ENCODE measurements at regions not wholly inside any gene's neighbourhood (a gene's known extent, or its start where the extent isn't known, plus 50 kb on each side); places are given as distances from the start of the nearest gene placed in this dataset.

DNA sequence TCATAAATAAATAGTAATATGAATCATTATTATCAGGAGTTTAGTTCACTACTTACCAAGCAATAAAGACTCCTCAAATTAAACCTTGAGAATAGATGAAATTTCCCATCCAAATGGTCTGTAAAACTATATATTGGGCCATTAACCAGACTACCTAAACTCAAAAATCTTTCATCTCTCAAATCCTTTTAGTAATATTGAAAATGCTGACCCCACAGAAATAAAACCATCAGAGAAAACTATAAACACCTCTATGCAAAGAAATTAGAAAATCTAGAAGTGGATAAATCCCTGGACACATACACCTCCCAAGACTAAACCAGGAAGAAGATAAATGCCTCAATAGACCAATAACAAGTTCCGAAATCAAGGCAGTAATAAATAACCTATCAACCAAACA, 723.2 kb downstream of the TLE4 start:
- no peak for DNase-seq

DNA sequence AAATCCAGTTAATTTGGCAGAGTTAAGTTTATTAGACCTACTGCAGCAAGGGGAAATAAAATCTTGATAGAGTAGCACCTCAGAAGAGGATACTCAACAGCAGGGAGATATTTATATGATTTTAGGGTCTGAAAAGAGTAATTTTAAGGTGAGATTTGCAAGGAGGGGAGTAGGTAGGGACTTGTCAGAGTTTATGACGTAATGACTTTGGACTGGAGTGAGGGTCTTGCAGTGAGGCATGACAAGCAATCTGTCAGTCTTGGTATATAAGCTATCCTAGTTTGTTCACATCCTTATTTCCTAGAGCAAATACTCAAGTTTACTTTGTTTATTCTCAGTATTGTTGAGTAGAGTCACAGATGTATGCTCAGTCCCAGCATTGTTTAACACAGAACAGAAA, 722.6 kb downstream of the TLE4 start:
- no peak for DNase-seq

DNA sequence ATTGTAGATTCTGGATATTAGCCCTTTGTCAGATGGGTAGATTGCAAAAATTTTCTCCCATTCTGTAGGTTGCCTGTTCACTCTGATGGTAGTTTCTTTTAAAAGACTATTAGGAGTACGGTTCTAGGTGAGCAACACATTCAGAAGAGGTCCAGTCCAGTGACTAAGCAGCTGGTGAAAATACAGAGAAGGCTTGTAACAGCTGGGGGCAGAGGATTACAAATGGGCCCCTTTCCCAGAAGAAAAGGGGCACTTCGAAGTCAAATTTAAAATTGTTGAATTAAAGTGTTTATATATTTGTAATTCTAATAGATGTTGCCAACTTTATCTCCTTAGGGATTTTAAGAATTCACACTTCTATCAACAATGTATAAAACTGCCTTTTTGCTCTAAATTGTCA, 720.5 kb downstream of the TLE4 start:
- DNase-seq = no peak

DNA sequence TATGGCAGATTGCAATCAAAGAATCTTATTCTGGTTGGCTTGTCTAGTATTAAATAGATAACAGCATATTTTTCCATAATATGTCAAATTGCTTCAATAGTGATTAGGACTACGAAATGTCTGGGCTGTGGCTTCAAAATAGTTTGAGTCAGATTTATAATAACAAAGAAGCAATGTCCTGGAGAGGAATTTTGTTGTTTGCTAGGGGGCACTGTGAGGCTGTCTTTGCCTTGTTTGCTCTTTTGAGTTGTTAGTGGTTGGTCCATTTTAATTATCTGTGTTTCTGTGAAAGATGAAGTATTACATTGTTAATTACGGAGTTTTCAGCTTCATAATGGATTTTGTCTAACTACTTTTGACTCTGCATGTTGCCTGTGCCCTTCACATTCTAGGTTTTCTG, 713.6 kb downstream of the TLE4 start:
- no peak for DNase-seq

DNA sequence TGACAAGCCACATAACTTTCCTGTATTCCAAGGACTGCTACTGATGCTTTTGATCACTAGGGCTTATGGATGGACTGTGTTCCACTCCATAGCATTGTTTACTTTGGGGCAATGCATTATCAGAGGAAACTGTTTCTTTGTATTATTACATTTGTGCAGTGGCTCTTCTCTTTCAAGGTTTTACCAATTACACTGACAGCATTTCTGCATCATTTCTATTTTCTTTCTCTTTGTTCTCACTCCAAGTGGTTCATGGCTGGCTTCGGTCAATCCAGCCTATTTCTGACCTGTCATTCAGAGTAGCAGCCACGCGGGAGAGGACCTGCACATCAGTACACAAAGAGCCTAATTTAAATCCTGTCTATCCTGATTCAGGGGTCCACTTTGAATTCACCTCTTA, 711.0 kb downstream of the TLE4 start:
- no peak for DNase-seq

DNA sequence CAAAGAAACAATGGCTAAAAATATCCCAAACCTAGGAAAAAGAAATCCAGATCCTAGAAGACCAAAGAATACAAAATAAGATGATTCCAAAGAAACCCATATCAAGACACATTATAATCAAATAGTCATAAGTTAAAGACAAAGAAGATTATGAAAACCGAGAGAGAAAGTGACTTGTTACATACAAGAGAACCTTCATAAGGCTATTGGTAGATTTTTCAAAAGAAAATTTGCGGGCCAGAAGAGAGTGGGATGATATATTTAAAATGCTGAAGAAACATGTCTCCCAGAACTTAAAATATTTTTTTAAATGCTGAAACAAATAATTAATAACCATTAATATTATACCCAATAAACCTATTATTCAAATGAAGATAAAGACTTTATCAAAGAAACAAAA, 687.3 kb downstream of the TLE4 start:
- DNase-seq = no peak

DNA sequence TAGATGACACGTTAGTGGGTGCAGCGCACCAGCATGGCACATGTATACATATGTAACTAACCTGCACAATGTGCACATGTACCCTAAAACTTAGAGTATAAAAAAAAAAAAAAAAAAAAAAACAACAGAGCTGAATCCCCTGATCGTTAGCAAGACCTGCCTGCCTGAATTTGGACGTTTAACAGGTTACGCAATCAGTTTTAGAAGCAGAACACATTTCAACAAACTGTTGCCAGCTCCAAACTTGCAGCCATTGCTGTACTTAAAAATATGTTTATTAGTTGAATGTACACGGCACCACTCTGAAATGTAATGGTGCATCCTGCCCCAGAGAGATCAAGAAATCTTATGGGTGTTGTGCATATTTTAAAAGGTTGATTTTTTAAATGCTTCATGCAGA, 680.0 kb downstream of the TLE4 start:
- no peak for DNase-seq

DNA sequence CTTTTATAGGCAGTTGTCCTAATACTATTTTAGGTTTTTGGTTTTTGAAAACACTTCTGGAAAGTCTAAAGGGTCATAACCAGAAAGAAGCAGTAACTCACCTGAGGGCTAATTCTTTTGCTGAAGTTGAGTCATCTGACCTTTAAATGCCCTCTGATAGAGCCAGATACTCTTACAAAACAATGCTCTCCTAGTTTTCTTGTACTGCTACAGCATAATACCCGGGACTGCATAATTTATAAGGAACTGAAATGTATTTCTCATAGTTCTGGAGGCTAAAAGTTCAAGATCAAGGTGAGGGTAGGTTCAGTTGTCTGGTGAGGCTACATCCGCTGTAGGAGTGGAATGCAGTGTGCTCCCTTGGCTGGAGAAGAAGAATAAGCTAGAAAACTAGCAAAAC, 670.3 kb downstream of the TLE4 start:
- no peak for DNase-seq

DNA sequence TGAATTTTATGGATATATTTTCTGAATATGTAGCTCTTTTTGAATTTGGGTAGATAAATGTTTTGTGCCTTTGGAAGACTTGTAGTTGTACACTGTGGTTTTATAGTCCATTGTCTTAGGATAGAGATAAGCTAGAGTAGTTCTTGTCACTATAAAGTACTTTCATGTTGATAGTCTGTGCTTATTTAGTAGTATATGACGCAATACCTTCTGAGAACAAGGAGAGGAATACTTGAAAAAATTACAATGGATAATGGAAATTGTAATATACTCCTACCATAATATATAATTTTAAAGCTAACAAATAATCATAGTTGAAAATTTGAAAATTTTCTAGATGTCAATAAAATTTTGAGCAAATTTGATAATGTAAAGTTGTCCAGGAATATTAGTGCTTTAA, 664.0 kb downstream of the TLE4 start:
- DNase-seq = no peak

DNA sequence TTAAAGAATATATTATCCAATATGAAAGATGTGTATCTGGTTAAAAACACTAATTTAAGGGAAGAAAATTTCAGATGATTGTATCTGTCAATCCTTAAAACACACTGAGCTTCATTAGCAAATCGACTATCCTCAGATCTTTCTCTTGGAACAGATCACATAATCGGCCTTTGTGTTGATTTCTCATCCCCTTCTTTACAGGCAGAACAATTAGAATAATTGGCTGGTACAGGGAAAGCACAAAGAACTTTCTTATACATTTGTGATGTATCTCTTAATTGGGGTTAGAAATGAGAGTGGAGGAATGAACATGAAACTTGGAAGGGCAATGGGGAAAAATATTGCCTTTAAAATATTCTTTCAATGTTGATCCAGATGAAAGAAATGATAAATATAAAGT, 662.1 kb downstream of the TLE4 start:
- DNase-seq = no peak

DNA sequence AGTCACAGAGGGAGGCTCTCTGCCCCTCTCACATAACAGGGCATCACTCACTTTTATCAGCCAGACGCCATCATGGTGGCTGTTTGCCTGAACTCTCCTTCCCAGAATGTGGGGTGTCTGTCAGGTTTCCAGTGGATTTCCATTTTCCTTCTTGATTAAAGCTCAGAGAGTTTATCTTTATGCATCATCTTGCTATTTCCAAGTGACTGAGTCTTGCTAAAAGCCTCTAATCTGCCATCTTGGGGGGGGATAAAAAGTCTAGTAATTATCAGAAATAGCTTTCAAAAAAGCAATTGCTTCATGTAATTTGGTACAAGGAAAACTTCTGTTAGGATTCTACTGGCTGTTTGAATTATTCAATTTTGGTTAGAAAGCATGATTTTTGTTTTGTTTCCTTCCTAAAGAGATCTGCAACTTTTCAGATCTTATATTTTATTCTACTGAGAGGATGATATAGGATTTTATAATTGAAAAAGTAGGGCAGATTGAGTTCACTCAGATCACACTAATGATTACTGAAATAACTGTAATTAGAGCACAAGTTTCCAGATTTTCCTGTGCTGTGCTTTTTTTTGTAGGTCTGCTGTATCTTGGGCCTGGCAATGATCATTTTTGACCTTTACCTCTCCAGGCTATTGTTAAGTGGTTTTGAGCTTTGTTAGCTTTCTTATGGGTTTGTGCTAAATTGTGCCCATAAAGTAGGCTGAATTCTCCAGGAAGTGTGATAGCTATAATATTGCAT, 661.5 kb downstream of the TLE4 start:
- no peak for DNase-seq

DNA sequence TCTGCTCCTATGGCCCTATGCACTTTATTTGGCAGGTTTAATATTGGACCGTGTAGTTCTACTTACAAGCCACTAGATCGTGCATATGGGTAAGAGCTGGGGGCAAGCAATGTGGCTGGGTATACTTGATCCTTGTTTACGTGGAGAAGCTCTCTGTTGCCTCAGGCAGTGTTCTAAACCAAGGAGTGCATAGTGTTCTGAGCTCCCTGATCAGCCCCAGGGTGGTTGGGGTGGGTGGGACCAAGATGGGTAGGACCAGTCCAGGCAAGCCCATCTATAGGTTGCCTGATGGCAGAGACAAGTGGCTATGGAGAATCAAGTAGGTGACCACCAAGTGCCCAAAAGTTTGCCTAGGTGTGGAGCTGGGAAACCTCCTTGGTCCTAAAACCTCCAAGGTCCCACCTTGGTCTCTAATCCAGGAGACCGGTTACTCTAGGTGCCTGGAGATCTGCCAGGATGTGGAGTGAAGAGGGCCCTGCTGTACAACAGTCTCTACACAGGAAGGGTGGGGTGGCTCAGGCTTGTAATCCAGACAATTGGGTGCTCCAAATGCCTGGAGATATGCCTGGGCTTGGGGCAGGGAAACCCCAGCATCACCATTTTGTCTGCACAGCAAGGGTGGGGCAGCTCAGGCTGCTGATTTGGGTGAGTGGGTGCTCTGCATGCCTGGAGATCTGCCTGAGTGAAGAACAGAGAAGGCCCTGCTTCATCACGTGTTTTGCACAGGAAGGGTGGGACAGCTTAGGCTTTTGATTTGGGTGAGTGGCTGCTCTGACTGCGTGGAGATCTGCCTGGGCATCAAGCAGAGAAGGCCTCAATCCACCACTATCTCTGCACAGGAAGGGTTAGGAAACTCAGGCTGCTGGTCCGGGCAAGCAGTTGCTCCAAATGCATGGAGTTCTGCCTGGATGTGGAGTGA, 659.8 kb downstream of the TLE4 start:
- DNase-seq = no peak

DNA sequence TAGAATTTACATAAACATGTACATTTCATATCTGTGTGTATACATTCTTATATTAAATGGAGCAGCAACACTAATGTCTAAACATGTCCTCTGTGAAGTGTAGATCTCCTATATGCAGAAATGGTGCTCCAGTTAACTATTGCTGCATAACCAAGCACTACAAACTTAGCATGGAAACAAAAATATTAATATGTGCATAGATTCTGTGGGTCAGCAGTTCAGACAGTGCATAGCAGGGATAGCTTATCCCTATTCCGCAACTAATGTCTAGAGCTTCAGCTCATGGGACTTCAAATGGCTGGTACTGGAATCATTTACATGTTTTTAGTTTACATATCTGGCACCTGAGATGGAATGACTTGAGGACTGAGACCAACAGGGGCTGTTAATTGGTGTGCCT, 652.1 kb downstream of the TLE4 start:
- DNase-seq = no peak

DNA sequence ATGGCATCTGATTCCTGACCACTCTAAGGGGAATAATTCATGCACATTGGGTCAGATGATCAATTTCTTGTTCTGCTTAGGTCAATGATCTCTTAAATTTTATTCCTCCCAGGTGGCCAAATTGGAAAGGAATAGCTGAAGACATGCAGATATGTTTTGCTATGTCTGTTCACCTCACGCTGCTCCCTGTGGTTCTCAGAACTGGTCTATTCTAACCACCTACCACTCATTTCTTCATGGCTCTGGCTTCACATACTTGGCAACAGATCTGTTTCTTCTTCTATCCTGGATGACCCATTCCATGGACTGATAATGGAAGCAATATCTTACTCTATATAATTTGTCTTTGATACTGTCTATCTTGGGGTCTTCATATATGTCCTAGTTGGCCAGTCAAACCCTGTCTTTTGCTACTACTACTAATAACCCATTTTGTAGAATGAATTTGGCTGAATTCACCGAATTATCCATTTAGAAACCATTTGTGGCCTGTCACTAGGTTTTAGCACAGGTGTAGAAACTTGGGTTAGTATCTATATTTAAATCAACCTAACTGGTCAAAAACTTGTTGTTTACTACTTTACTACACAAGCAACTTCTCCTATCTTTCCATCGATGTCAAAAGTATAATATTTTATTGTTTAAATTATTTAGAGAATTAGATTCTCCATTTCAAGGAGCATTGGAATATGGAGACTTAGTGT, 650.9 kb downstream of the TLE4 start:
- no peak for DNase-seq

DNA sequence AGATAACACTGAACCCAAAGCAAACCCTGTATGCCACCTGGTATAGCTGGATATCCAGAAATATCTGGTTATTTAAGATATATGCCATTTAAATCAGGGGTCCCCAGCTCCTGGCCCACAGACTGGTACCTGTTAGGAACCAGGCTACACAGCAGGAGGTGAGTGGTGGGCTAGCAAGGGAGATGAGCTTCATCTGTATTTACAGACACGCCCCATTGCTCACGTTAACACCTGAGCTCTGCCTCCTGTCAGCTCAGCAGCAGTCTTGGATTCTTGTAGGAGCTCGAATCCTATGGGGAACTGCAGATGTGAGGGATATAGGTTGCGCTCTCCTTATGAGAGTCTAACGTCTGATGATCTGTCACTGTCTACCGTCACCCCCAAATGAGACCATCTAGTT, 646.6 kb downstream of the TLE4 start:
- DNase-seq = no peak

DNA sequence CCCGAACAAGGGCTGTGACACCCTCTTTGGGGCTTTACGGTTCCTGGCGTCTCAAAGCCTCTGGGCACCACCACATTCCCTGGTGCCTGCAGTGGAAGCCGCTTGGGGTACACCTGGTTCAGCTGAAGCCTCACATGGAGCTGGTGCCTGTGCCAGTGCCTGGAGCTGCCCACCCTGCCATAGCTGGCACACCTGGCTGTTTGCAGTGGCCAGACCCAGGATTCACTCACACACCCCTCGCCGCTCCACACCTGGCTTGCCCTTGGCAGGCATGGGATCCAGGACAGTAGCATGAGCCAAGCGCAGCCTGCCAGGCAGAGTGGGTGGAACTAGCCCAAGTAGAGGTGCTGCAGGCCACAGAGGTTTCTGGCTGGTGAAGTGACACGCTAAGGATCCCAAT, 641.8 kb downstream of the TLE4 start:
- no peak for DNase-seq

DNA sequence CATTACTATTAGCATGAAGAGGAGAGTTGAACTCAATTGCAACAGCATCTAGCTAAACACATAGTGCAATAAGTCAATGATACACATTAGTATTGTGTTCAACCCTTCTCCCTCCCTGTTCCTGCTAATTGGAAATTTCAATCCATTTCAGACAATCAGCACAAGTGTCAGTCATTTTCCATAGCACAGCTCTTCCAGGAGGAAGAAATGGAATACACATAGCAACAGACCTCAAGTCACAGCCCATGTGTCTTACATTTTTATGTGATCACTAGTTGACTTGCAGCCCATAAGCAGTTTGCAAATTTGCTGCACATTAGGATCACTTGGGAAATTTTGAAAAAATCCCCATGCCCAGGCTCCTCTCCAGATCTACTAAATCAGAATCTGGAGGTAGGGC, 636.9 kb downstream of the TLE4 start:
- DNase-seq = no peak

DNA sequence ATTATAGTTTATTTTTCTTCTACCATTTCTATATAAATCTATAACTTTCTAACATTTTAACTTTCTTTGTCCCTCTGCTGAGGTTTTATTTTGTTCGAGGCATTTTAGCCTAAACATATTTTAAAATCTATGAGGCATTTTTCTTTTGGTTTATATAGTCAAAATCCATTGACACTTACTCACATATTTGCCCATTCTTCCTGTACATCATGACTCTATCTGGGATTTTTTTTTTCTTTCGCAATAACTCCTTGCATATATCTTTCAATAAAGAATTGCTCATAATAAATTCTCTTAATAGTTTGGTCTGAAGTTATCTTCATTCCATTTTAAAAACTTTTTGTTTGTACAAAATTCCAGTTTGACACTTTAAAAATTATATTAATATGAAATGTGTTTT, 632.3 kb downstream of the TLE4 start:
- DNase-seq = no peak

DNA sequence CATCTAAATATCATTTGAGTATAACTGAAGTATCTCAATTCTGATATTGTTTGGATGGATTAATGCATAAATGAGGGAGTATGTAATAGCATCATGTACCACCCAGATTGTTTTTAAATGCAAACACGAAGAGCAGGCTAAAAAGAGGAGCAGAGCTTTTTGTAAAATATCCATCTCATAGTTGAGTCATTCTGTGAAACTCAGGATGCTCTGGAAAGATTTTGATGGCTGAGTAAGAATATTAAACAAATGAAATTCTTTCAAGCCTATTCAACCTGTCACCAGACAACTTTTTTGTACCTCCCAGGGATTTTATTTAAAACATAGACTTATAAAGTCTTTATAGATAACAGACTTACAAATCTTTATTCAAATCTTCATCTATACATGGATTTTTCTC, 625.9 kb downstream of the TLE4 start:
- DNase-seq = no peak

DNA sequence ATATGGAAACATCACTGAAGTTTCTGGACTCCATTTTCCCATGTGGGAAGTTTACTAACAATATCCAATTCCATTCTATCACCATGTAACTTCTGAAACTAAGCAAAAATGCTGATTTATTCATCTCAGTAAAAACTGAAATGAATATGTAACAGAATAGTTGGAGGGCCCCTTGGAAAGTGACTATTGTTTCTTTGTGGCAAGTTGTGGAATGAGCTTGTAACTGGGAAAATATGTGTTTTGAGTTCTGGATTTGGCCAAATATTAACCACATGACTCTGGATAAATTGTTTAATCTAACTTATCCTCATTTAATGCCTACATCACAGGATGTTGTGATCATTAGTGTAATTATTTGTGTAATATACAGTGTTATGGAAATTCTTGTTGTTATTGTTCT, 619.3 kb downstream of the TLE4 start:
- DNase-seq = no peak

DNA sequence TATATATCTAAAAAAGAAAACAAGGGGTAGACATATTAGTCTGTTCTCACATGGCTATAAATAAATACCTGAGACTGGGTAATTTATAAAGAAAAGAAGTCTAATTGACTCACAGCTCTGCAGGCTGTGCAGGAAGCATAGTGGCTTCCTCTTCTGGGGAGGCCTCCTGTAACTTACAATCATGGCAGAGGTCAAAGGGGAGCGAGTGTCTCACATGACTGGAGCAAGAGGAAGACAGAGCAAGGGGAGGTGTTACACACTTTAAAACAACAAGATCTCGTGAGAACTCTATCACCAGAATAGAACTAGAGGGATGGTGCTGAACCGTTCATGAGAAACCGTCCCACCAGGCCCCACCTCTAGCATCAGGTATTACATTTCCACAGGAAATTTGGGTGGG, 616.8 kb downstream of the TLE4 start:
- no peak for DNase-seq

DNA sequence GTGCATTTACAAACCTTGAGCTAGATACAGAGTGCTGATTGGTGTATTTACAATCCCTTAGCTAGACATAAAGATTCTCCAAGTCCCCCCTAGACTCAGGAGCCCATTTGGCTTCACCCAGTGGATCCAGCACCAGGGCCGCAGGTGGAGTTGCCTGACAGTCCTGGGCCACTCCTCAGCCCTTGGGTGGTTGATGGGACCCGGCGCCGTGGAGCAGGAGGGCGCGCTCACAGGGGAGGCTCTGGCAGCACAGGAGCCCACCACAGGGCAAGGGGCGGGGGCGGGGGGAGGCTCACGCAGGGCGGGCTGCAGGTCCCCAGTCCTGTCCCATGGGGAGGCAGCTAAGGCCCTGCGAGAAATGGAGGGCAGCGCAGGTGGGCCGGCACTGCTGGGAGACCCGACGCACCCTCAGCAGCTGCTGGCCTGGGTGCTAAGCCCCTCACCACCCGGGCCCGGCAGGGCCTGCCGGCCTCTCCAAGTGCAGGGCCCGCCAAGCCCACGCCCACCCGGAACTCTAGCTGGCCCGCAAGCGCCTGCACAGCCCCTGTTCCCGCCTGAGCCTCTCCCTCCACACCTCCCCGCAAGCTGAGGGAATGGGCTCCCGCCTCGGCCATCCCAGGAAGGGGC, 613.5 kb downstream of the TLE4 start:
- DNase-seq = no peak

DNA sequence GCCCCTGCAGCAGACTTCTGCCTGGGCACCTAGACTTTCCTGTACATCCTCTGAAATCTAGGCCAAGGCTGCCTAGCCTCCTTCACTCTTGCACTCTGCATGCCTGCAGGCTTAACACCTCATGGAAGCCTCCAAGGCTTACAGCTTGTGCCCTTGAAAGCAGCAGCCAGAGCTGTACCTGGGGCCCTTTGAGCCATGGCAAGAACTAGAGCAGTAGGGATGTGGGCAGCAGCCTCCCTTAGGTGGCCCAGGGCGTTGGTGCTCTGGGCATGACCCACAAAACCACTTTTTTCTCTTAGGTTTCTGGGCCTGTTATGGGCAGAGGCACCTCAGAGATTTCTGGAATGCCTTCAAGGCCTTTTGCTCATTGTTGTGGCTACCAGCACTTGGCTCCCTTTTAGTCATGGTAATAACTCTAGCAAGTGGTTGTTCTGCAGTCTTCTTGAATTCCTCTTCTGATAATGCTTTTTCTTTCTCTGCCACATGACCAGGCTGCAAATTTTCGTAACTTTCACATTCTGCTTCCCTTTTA, 606.2 kb downstream of the TLE4 start:
- DNase-seq = no peak
